ENCODE measurements at regions not wholly inside any gene's neighbourhood (a gene's known extent, or its start where the extent isn't known, plus 50 kb on each side); places are given as distances from the start of the nearest gene placed in this dataset.

DNA sequence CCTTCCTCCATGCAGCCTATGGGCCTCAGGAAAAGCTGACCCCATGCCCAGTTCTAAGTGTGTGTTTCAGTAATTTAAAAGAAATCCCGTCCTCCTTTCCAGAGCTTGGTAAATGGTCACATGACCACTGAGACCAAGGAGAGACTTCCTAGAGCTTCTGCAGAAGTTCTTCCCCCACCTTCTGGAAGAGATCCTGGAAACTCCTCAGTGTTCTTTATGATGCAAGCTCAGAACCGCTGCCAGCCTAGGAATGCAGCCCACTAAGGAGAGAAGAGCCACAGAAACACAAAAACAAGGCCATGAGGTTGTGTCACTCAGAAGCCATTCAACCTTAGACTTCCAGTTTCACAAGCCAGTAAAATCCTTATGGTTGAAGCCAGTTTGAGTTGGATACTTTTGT is 348.4 kb downstream of the TPBG start:
- no peak for TF ChIP-seq CTCF (IDR thresholded peaks at IDR 0.05)
- peak; percentile 9 to 38 for TF ChIP-seq POLR2AphosphoS5 (IDR thresholded peaks at IDR 0.05)
- no peak for TF ChIP-seq EP300 (IDR thresholded peaks at IDR 0.05)
- no peak for TF ChIP-seq POLR2A (IDR thresholded peaks at IDR 0.05; ENCODE audit: low read depth)

All from esophagus muscularis mucosa (tissue), 4 donors.